Hepatocyte (in vitro differentiated cells): ENCODE measurements at regions not wholly inside any gene's neighbourhood (a gene's known extent, or its start where the extent isn't known, plus 50 kb on each side); places are given as distances from the start of the nearest gene placed in this dataset.

Experiments
- EZH2 ChIP-seq: fragments of 200-600 bp; sonication (generic); IDR thresholded peaks from 2 replicates; pipeline ENCODE4 v1.6.1; 2016; ENCODE audit warnings: antibody characterized with exemption, mild to moderate bottlenecking, borderline replicate concordance
- EZH2phosphoT487 ChIP-seq: fragments of 200-600 bp; sonication (generic); IDR thresholded peaks from one replicate; pipeline ENCODE4 v1.6.1; 2018; ENCODE audit warnings: antibody characterized with exemption, mild to moderate bottlenecking, low read depth, moderate library complexity; ENCODE audit not compliant: unreplicated experiment, severe bottlenecking
- TF ChIP-seq, protein P1 (sequence below): fragments of 200-600 bp; sonication (generic); IDR thresholded peaks from 2 replicates; pipeline ENCODE4 v1.5.1; 2016; ENCODE audit warnings: antibody characterized with exemption, mild to moderate bottlenecking; ENCODE audit not compliant: poor library complexity

DNA sequence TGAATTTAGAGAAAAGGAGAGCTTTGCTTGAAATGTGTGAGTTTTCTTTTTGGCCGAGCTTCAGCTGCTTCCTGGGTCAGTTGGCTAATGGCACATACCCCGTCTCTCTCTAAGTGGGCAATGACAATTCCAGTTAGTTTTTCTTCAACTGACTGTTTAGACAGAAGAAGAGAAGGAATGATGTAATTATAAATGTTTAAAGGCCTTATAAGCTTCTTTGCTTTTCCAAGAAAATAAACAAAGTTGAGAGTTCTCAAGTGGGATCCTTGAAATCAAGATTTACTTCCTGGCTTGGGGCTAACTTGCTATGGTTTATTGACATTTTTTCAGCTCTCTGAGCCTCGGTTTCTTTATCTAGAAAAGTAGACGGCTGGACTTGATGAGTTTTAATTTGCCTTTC lies 794.9 kb upstream of the ACVR2A start:
- TF ChIP-seq EZH2 (no peak), EZH2phosphoT487 (no peak)
- TF ChIP-seq, protein P1, sequence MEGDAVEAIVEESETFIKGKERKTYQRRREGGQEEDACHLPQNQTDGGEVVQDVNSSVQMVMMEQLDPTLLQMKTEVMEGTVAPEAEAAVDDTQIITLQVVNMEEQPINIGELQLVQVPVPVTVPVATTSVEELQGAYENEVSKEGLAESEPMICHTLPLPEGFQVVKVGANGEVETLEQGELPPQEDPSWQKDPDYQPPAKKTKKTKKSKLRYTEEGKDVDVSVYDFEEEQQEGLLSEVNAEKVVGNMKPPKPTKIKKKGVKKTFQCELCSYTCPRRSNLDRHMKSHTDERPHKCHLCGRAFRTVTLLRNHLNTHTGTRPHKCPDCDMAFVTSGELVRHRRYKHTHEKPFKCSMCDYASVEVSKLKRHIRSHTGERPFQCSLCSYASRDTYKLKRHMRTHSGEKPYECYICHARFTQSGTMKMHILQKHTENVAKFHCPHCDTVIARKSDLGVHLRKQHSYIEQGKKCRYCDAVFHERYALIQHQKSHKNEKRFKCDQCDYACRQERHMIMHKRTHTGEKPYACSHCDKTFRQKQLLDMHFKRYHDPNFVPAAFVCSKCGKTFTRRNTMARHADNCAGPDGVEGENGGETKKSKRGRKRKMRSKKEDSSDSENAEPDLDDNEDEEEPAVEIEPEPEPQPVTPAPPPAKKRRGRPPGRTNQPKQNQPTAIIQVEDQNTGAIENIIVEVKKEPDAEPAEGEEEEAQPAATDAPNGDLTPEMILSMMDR, result no peak
